ENCODE measurements at regions not wholly inside any gene's neighbourhood (a gene's known extent, or its start where the extent isn't known, plus 50 kb on each side); places are given as distances from the start of the nearest gene placed in this dataset.

DNA sequence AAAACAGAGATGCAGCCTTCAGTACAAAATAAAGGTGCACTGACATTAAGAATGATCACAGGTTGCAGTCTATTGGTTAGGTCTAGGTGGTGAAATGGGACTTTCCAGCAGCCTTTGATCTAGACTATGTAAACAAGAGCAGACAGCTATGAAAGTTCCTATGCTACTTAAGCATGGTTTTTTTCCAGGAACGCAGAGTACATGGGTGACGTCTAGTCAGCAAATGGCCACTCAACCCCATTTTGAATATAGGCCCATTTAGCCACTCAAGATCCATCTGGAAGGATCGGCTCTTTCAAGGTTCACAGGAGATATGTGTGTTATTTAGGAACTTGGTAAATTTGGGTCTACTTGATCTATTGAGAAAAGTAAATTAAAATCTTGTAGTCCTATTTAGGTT lies 1424.6 kb upstream of the LRRTM3 start:
- no peak for DNase-seq (ENCODE audit: low read depth)

DNA sequence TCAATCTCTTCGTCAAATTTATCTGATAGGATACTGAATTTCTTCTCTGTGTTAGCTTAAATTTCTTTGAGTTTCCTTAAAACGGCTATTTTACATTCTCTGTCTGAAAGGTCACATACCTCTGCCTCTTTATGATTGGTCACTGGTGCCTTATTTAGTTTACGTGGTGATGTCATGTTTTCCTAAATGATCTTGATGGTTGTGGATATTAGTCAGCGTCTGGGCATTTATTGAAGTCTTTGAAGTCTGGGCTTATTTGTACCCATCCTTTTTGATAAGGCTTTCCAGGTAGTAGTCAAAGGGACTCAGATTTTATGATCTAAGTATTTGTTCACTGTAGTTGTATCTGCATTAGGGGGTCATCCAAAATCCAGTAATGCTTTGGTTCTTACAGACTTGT lies 1407.5 kb upstream of the LRRTM3 start:
- DNase-seq (ENCODE audit: low read depth), result peak; percentile 22

DNA sequence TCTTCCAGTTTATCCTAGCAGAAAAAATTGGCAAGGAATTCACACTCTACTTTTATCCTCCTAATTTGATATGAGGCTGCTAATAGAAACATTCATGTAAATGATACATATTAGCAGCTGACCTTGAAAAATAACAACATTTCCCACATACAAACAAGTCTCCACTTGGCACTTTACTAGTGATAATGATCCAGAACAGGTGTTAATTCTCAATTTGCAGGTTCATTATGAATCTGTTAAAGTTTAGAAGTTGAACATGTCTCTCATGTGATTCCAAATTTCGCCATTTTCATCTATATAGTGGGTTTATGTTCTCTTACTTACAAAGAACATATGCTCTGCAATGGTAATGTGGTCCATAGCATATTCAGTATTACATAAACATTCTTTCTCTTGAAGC lies 1396.8 kb upstream of the LRRTM3 start:
- DNase-seq (ENCODE audit: low read depth), result no peak

DNA sequence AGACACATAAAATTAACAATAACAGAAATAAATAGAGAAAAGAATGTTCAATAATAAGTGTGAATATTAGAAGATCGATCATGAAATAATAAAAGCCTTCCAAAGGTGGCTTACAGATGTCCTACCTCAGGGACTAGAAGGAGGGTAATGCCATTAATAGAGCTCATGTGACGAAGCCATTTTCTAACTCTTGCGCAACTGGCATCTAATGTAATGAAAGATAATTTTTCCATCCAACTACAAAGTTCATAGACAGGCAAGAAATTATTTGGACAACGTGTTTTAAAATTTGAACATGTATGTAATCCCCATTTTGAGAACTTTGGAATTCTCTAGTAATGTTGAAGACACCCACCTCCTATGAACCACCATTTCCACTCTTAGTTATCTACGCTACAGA lies 1394.3 kb upstream of the LRRTM3 start:
- no peak for DNase-seq (ENCODE audit: low read depth)

DNA sequence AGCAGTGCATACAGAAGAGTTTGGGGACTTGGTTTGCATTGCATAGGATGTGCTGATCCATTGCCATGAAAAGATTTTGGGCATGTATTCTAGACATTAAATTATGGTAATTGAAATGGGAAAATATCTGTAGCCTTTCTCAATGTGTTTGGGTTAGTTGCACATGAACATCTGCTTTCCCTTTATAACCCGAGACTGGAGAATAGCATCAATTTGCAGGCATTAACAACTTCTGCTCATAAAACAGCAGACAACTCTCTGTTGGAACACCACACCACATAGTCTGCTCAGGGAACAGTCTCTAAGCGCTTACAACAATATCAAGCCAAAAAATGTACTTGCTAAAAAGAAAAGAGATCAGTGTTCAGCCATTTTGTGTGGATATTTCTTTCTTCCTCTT lies 1391.1 kb upstream of the LRRTM3 start:
- no peak for DNase-seq (ENCODE audit: low read depth)

DNA sequence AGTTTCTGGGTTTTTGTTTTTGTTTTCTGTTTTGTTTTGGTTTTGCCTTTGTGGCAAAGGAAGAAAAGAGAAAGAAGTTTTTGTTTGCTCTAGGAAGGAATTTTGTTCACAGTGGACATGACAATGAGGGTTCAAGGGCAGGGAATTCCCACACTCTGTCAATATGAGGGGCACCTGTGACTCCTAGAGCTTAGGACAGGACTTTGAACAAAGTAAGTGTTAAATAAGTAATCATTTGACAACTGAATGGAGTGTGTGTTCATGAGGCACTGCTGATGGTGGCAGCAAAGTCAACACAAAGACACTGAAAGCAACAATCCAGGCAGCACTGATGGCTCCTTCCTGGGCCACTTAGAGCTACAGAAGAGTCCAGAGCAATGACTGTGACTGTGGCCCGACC lies 1381.1 kb upstream of the LRRTM3 start:
- DNase-seq (ENCODE audit: low read depth), result no peak

DNA sequence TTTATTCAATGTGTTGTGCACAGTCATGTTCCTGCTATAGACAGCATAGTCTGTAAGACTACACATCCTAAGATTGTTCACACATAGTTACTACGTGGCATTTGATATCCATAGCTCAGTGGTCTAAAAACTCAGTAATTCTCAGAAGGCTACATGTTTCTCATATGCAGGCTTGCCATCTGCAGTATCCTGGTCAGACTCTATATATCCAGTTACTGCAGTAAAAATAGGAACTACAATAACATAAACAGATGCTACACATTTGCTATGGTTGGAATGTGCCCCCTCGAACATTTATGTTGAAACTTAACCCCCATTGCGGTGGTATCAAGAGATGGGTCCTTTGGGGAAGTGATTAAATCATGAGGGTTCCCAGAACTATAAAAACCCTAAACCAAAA lies 1377.8 kb upstream of the LRRTM3 start:
- no peak for DNase-seq (ENCODE audit: low read depth)

DNA sequence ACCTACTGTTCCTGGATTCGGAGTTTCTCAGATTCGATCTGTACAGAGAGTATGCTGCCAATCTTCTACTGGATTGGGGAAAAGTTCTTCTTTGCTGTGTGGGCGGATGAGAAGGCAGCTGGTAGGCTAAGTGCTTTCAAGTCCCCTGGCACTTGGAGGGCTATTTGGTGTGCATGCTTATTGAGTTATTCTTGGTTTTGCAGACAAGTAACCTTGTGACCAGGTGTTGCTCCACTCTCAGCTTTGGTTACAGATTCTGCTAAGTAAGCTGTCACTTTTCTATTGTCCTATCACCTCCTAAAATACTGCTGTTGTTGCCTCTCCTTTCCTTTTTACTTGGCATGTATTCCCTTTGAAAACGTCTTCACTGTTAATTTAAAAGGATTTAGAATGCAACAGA lies 1375.1 kb upstream of the LRRTM3 start:
- DNase-seq (ENCODE audit: low read depth), result no peak

DNA sequence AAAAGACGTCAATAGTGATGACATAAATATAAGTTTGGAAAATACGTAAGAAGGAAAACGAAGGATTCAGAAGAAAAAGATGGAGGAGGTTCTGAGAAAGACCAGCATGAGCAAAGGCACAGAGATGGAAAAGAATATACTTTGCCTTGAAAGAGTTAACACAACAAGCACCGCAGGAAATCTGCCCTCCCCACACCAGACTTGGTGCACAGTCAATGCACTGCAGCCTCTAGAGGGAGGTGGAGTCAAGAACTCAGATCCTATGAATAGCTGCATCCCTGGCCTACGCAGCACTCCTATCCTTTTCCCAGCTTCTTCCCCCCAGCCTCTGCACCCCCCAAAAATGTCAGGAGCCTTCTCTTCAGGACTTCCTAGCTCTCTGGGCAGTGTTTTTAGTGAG lies 1370.6 kb upstream of the LRRTM3 start:
- DNase-seq (ENCODE audit: low read depth), result no peak

DNA sequence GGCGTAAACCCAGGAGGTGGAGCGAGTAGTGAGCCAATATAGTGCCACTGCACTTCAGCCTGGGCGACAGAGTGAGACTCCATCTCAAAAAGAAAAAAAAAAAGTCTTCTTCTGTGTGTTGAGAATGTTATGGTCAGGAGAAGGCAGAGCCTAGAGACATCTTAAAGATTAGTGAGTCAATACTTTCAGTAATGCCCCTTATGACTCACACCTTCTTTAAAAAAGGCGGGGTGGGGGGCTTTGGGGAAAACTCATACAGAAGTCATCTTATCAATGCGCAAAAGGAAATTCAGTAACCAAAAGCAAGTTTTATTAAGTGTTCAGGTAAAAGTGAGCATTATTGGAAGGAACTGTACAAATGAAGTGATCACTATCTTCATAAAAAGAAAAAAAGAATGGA lies 1369.8 kb upstream of the LRRTM3 start:
- peak; percentile 1 for DNase-seq (ENCODE audit: low read depth)

DNA sequence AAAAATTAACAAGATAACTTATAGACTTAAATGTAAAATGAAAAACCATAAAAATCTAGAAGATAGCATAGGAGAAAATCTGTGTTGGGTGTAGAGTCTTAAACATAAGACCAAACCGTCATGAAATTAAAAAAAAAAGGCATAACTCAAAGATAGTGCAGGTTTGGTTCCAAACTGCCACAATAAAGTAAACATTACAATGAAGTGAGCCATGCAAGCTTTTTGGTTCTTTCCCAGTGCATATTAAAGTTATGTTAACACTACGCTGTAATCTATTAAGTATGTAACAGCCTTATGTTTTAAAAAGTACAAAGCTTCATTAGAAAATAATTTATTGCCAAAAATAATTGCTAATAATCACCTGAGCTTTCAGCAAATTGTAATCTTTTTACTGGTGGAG lies 1366.5 kb upstream of the LRRTM3 start:
- DNase-seq (ENCODE audit: low read depth), result no peak

DNA sequence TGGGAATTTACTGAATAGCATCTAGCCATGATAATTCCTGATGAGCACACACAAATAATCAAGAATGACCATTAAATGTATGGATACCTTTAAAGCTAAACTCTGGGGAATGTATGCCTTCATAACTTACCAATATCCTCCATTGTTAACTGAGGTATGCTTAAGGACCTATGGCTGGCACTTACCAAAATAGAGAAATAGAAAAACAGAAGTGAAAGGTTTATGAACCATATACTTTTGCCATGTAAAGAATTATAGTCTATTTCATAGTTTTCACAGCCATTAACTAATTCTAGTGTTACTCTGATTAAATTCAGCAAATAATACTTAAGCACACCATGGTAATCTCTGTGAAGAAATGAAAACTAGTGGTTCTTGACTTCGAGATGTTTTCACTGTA lies 1360.6 kb upstream of the LRRTM3 start:
- no peak for DNase-seq (ENCODE audit: low read depth)

DNA sequence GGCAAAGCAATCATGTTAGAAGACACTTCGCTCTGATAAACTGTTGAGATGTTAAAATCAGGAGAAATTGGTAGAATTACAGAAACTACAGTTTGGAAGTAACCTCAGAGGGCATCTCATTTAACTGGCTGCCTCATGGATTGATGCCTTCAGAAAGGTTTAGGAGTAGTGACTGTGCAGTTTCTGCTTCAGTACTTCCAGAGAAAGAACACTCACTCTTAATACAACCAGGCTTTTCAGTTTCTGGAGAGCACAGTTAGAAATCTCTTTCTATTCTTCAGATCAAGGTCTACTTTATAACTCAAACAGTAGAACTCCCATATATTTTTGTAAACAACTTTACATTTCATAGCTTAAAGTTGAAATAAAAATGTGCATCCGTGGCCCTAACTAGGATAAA lies 1358.9 kb upstream of the LRRTM3 start:
- DNase-seq (ENCODE audit: low read depth), result no peak

DNA sequence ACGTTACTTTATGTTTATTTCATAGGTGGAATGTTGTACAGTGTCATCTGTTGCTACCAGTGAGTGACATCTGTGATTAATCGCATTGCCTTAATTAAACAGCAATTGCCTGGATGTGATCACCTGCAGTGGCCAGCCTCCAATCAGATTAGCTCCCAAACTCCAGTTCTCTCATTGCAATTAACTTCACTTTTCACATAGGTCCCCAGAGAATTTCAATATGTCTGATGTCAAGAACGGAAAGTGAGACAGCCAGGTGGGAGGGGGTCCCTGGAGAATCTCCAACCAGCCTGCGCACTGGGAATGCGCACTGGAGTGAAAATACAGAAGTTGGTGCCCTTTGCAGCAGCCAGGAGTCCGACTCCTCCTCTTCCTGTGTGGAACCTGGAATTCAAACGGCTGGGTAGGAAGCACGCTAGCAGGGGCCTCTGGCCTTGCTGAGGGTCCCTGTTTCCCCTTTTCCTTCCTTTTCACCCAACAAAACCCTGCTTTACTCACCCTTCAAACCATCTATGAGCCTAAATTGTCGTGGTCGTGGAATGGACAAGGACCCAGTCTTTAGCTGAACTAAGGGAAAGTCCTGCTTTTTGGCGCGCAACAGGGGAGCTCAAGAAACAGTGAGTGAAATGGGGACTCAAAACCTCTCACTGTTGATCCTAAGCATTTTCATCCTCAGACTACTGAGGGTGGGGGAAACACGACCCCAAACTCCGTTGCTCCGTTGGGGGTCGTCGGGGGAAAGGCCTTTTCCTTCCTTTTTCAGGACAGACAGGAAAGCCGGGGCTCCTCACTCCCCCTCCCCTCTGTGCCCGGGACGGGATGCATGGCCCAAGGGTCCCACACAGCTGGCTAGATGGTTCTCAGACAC lies 1355.5 kb upstream of the LRRTM3 start:
- DNase-seq (ENCODE audit: low read depth), result peak; percentile 11

DNA sequence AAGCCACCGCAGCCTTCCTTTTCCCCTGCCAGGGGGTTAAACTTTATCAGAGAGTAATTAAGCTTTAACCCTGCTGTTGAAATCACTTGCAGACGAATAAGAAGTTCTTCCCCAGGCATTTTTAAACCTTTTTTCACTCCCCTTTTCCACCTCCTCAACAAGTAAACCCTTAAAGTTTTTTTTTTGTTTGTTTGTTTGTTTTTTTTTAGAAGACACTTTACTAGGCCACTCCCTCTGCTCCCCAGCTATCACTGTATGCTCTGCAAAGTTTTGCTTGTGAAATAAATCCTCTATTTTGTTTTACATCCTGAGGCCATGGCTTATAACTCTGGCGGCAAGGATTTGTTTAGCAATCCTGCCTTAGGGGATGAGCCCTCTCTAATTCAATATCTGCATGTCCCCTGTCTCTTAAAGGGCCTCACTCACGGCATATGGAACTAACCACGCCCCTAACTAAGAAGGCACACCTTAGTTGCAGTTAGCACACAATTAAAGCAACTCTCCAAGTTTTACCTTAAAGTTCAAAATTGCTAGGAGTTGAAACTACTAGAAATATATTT lies 1354.7 kb upstream of the LRRTM3 start:
- no peak for DNase-seq (ENCODE audit: low read depth)

DNA sequence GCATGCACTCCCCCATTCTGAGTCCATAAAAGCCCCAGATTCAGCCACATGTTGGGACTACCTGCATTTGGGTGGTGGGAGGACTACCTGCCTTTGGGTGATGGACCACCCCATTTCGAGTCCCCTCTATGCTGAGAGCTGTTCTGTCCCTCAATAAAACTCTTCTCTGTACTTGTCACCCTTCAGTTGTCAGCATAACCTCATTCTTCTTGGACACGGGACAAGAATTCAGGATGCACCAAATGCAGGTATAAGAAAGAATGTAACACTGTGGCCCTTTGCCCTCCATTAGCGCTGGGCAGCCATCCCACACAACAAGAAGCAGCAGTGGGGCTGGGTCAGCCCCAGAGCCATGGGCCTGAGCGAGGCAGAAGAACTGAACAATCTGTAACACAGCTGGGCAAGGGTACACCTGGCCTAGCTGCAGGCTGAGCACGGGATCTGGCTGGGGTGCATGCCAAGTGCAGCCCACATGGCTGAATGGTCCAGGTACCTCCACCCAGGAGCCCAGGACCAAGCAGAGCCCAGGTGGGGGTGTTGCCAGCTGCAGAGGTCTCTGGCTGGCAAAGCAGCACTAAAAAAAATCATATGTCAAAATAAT lies 1344.3 kb upstream of the LRRTM3 start:
- DNase-seq (ENCODE audit: low read depth), result no peak

DNA sequence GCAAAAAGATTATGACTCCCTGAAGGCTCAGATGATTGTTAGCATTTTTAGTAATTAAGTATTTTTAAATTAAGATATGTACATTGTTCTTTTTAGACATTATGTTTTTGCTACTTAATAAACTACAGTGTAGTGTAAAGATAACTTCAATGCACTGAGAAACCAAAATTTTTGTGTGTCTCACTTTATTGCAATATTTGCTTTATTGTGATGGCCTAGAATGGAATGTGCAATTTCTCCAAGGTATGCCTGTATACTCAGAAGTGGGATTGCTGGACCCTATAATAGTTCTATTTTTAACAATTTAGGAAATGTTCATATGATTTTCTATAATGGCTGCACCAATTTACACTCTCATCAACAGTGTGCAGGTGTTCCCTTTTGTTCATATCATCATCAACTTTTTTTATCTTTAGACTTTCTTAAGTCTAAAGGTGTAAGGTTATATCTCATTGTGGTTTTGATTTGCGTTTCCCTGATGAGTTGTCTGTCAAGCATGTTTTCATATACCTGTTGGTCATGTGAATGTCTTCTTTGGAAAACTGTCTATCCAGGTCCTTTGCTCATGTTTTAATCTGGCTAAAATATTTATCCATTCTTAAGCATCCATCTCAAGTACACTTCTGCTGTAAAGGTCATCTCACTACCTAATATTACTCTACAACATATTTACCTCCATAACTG lies 1323.5 kb upstream of the LRRTM3 start:
- DNase-seq (ENCODE audit: low read depth), result no peak

DNA sequence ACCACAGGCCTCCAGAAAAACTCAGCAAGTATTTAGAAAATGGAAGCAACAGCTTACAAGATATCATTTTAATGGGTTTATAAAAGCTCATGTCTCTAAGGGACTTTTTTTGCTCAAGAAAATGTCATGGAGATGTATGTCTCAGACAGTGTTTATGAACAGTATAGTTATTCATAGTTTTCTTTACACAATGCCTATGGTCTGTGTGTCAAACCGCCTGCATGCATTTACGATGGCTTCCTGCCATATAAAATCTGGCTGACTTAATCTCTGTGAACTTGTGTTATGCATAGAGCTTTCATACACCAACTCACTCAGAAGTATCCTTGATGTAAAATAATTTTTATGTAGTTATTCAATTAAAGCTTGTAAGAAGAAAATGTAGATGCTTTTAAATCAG lies 1314.2 kb upstream of the LRRTM3 start:
- DNase-seq (ENCODE audit: low read depth), result no peak

DNA sequence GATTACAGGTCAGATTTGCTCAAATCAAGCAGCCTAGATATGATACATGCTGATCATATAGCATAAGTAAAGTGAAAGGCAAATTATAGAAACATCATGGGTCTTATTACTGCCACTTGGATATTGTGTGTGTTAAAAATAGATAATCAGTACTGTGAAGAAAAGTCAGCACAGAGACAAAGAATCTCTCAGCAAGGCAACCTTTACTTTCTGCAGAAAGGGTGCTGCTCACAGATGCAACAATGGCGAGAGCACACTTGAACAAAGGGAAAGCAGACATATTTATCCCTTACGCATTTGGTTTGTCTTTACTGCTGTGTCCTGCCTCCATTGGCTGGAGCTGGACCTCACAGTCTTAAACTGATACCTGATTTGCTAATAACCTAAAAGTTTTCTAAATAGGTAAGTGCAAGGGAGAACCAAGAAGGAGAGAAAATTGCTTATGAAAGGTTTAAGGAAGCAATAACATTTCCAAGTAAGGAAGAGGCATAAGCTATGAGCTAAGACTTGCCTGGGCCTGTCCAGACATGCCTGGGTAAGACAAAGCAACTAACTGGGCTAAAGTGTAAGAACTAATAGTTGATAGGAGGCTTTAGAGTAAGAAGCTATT lies 1310.8 kb upstream of the LRRTM3 start:
- DNase-seq (ENCODE audit: low read depth), result no peak

DNA sequence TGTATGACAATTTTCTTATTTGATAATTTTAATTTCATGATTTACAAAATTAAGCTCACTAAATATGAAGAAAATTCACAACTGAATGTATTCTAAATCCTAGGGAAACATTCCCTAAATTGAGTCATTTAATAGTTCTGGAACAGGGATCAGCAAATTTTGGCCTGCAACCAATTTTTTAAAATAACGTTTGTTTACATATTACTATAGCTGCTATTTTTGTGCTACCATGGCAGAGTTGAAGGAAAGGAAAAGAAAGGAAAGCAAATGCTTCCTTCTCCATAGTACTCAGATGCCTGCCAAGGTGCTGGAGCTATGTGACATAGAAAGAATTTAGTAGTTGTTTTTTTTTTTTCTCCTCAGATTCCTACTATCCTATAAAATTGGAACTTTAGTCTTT lies 1307.7 kb upstream of the LRRTM3 start:
- DNase-seq (ENCODE audit: low read depth), result no peak

DNA sequence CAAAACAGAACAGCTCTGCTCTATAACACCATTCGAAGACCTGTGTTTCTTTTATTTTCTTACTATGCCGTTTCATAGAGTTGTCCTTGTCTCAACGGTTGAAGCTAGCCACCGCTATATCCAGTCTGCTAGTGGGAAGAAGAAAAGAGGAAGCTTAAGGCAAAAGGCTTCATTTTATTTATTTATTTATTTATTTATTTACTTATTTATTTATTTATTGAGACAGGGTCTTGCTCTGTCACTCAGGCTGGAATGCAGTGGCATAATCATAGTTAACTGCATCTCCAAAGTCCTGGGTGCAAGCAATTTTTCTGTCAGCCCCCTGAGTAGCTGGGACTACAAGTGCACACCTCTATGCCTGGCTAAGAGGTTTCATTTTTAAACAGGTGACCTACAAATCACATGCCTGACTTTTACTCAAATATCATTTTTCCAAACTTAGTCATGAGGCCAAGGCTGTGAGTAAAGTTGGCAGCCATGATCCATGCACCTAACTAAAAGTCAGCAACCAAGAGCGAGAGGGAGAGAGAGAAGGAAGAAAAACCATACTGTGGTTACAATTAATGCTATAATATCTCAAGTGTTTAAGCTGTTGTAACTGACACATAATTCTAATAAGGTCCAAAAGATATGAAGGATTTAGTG lies 1305.3 kb upstream of the LRRTM3 start:
- no peak for DNase-seq (ENCODE audit: low read depth)

DNA sequence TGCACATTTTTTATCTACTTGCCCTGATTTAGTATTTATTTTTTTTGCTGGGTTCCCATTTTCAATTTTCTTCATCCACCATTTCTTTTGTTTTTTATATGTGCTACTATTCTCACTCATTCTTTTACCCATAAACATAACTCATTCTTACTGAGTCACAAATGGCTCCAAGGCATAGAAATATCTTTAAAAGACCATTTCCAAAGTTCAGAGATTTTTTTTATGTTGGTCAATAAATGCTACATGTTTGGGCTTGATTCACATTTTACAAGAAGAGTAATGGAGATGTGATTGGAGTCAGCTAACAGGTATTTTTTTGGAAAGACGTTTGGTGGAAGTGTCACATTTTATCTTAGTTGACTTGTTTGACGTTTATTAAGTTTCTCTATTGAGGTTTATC lies 1303.2 kb upstream of the LRRTM3 start:
- no peak for DNase-seq (ENCODE audit: low read depth)

All from HS-5 (cell line).